NCI-H1930 (cell line): ENCODE measurements at regions not wholly inside any gene's neighbourhood (a gene's known extent, or its start where the extent isn't known, plus 50 kb on each side); places are given as distances from the start of the nearest gene placed in this dataset.
"Not testable (repeated sequence)": the region's sequence is repeated elsewhere in the genome, so short reads cannot be mapped to it uniquely, and the experiment has no call there.

Experiments
- DNase-seq, 2 experiments: peaks; one replicate each; lab custom pipeline; 2025; lab: John Stamatoyannopoulos, UW

GRCh38 chr1:191002768-191003167 lies 525.1 kb upstream of the BRINP3 start:
- DNase-seq, result no peak

- DNase-seq, result no peak
Measured at GRCh38 chr1:191016765-191017164, 539.1 kb upstream of the BRINP3 start.

DNA sequence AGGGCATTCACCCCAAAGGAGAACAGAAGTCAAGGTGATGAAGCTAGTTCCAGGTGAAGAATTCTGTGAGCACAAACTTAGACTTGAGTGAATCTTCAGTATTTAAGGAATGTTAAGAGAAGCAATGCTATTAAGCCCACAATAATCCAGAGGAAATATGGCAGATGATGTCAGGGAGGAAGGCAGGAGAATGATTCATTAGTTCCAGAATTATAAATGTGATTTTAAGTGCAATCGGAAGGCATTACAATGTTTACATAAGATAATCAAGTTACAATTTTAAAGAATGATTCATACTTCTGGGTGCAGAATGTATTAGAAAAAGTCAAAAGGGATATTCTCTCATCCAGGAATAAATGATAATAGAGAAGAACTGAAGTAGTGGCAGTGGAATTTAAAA lies 545.2 kb upstream of the BRINP3 start:
- DNase-seq, result no peak

GRCh38 chr1:191025896-191026642 lies 548.4 kb upstream of the BRINP3 start:
- no peak for DNase-seq

DNA sequence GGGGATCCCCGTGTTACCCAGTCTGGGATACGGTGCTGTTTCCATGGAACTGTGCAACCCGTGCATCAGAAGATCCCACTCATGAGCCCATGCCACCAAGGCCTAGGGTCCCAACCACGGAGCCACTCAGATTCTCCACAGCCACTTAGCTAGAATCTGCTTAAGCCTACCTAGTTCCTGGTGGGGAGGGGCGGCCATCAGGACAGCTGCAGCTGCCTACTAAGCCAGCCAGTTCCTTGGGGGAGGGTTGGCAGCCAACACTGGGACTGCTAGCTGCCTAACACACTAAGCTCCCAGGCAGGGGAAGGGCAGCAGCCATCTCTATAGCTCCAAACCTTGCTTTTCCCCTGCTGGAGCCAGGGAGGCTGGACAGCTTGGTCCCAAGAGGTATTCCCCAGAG lies 549.2 kb upstream of the BRINP3 start:
- DNase-seq, result no peak

DNA sequence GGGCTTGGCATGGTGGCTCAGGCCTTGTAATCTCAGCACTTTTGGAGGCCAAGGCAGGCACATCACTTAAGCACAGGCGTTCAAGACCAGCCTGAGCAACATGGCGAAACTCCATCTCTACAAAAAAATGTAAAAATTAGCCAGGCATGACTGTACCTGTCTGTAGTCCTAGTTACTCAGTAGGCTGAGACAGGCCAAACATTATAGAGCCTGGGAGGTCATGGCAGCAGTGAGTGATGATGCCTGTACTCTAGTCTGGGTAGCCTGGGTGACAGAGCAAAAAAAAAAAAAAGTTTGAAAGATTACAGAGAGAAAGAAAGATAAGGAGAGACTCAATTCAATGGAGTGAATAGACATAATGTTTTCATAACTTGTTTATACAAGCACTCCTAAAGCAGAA lies 556.5 kb upstream of the BRINP3 start:
- DNase-seq, result no peak

GRCh38 chr1:191043066-191043465 lies 565.4 kb upstream of the BRINP3 start:
- no peak for DNase-seq

DNA sequence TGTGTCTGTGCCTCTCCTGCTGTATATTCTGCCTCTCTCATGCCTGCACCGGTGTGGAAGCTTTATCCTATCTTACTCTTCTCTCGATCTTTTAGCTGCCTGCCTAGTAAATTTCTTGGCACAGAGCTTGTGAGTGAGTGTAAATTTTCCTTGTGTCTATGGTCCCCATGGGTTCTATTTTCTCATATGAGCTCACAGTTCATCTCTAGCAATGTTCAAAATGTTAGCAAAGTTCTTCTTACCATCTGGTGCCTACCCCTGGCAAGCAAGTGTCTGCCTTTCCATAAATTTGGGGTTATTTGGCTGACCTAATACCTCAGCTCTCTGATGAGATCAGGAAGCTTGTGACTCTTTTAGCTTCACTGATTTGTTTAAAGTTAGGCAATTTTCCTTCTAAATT lies 572.1 kb upstream of the BRINP3 start:
- no peak for DNase-seq

DNA sequence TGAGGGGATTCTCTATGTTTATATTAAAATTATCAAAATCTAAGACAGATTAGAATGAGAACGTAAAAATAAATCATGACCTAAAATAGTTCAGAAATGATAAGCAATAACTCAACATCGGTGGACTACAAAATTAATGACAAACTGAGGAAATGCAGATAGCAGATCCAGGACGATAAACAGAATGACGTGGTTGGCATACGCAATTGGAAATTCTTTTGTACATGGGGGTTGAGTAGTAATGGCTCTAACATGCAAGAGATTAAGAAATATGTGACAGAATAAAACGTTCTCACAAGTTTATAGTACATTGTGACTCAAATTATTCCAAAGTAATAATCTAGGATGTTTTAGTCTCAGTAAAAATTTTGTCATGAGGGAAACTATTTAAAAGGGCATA lies 575.2 kb upstream of the BRINP3 start:
- no peak for DNase-seq

GRCh38 chr1:191065346-191065745 lies 587.7 kb upstream of the BRINP3 start:
- no peak for DNase-seq

GRCh38 chr1:191065771-191066170 lies 588.1 kb upstream of the BRINP3 start:
- DNase-seq, result no peak

DNA sequence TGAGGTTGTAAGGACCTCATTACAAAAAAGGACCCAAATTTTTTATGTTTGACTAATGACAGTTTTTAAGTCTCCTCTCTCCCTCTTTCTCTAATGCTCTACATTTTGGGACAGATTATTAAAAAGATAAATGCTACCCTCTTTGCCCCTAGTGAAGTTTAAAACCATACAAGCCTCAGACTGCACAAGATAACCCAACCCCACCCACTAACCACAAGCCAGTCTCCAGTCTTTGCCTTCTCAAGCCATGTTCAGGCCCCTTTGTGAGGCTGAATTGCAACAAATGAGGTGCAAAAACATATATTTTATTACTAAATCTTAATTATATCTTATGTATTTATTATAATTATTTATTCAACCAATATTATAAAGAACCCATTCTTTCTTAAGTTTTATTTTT lies 597.2 kb upstream of the BRINP3 start:
- DNase-seq, result no peak

DNA sequence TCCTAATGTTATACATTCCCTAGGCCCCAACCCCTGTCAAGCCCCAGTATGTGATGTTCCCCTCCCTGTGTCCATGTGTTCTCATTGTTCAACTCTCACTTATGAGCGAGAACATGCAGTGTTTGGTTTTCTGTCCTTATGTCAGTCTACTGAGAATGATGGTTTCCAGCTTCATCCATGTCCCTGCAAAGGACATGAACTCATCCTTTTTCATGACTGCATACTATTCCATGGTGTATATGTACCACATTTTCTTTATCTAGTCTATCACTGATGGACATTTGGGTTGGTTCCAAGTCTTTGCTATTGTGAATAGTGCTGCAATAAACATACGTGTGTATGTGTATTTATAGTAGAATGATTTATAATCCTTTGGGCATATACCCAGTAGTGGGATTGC lies 605.4 kb upstream of the BRINP3 start:
- not testable (repeated sequence) for DNase-seq

GRCh38 chr1:191085121-191085520 lies 607.5 kb upstream of the BRINP3 start:
- no peak for DNase-seq

DNA sequence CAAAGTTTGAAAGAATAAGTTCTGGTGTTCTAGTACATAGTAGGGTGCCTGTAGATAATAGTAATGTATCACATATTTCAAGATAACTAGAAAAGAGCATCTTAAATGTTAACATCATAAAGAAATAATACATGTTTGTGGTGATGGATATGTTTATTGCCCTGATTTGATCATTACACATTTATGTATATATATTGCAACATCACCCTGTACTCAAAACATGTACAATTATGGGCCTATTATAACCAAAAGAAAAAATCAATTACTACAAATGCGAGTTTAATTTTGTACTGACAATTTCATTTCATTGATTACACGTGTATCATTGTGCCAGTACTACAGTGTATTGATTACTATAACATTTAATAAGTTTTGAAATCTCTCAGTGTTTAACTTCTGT lies 609.2 kb upstream of the BRINP3 start:
- no peak for DNase-seq

DNA sequence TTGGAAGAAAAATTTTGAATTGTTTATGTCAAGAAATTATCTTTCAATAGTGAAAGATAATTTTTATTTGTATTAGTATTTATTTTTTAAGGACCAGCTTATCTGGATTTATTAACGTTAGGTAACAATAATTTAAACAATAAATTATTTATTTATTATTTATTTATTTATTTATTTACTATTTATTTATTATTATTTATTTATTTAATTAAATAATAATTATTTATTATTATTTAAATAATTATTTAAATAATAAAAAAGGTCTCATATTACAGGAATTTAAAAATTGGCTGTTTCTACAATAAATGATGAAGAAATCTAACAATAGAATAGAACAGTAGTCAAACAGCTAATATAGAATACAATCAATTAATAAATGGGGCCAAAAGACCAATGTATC lies 618.7 kb upstream of the BRINP3 start:
- no peak for DNase-seq

DNA sequence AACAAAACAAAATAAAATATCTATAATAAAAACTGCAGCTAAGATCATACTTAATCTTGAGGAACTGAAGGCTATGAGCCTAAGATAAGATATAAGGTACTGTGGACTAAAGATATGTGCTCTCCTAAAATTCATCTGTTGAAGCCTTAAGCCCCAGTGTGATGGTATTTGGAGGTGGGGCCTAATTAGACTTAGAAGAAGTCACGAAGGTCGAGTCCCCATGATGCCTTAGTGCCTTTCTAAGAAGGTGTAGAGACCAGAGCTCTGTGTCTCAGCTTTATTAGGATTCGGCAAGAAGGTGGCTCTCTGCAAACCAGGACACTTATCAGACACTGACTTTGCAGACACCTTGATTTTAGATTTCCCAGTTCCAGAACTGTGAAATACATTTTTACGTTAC lies 622.0 kb upstream of the BRINP3 start:
- no peak for DNase-seq

- DNase-seq, result no peak
Measured at GRCh38 chr1:191101960-191102359, 624.3 kb upstream of the BRINP3 start.

DNA sequence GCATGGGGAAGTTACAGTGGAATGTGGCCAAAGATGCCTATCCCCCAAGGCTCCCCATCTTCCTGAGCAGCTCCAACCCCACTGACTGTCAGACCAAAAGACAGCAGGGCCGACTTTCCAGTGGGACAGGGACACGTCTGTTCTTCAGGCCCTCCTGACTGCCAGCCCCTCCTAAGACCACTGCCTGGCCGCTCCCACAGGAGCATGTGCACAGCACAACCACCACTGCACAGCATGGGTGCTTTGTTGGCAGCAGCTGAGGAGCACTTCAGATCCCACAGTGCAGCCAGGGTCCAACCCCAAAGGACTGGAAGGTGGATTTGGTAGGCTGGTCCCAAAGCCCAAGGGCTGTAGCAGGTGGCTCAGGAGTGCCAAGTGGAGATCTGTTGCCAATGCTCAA lies 648.3 kb upstream of the BRINP3 start:
- no peak for DNase-seq

- no peak for DNase-seq
Measured at GRCh38 chr1:191134796-191135195, 657.1 kb upstream of the BRINP3 start.

GRCh38 chr1:191140038-191140437 lies 662.4 kb upstream of the BRINP3 start:
- no peak for DNase-seq

DNA sequence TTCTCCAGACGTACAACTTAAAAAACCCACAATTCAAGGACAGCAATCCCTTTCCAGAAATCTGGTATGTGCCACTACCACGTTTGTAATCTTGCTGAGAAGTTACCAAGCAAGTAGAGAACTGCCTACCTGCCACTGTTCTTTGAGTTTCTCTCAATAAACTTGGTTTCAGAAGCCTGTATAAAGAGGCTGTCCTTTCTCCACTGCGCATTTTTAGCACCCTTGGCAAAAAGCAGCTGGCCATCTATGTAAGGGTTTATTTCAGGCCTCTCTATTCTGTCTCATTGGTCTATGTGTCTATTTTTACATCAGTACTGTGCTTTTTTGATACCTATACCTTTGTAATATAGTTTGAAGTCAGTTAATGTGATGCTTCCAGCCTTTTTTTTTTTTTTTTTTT lies 665.1 kb upstream of the BRINP3 start:
- no peak for DNase-seq

- DNase-seq, result no peak
Measured at GRCh38 chr1:191145834-191146233, 668.2 kb upstream of the BRINP3 start.

DNA sequence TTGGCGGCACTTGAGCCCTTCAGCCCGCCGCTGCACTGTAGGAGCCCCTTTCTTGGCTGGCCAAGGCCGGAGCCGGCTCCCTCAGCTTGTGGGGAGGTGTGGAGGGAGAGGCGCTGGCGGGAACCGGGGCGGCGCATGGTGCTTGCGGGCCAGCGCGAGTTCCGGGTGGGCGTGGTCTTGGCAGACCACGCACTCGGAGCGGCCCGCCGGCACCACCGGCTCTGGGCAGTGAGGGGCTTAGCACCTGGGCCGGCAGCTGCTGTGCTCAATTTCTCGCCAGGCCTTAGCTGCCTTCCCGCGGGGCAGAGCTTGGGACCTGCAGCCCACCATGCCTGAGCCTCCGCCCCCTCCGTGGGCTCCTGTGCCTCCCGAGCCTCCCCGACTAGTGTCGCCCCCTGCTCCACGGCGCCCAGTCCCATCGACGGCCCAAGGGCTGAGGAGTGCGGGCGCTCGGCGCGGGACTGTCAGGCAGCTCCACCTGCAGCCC lies 673.7 kb upstream of the BRINP3 start:
- DNase-seq, result no peak
